ENCODE measurements at regions not wholly inside any gene's neighbourhood (a gene's known extent, or its start where the extent isn't known, plus 50 kb on each side); places are given as distances from the start of the nearest gene placed in this dataset.

- no peak for DNase-seq (ENCODE audit: low spot score)
Measured at GRCh38 chr15:70347321-70348225, 249.9 kb upstream of the TLE3 start.

GRCh38 chr15:70345251-70346019, 247.7 kb upstream of the TLE3 start:
- DNase-seq (ENCODE audit: low spot score), result no peak

- no peak for DNase-seq (ENCODE audit: low spot score)
Measured at GRCh38 chr15:70344666-70345065, 246.9 kb upstream of the TLE3 start.

- DNase-seq (ENCODE audit: low spot score), result no peak
Measured at GRCh38 chr15:70343961-70344621, 246.4 kb upstream of the TLE3 start.

GRCh38 chr15:70342554-70343548, 245.1 kb upstream of the TLE3 start:
- DNase-seq (ENCODE audit: low spot score), result no peak

GRCh38 chr15:70342141-70342540, 244.4 kb upstream of the TLE3 start:
- DNase-seq (ENCODE audit: low spot score), result no peak

GRCh38 chr15:70341566-70341965, 243.8 kb upstream of the TLE3 start:
- no peak for DNase-seq (ENCODE audit: low spot score)

GRCh38 chr15:70340494-70340870, 242.8 kb upstream of the TLE3 start:
- DNase-seq (ENCODE audit: low spot score), result no peak

- peak; percentile 50 for DNase-seq (ENCODE audit: low spot score)
Measured at GRCh38 chr15:70339571-70340493, 242.1 kb upstream of the TLE3 start.

- DNase-seq (ENCODE audit: low spot score), result no peak
Measured at GRCh38 chr15:70337277-70338186, 239.8 kb upstream of the TLE3 start.

GRCh38 chr15:70336425-70337009, 238.8 kb upstream of the TLE3 start:
- DNase-seq (ENCODE audit: low spot score), result no peak

- no peak for DNase-seq (ENCODE audit: low spot score)
Measured at GRCh38 chr15:70334286-70334685, 236.6 kb upstream of the TLE3 start.

- no peak for DNase-seq (ENCODE audit: low spot score)
Measured at GRCh38 chr15:70329179-70329578, 231.5 kb upstream of the TLE3 start.

- no peak for DNase-seq (ENCODE audit: low spot score)
Measured at GRCh38 chr15:70328679-70329115, 231.0 kb upstream of the TLE3 start.

GRCh38 chr15:70327856-70328678, 230.3 kb upstream of the TLE3 start:
- peak; percentile 89 for DNase-seq (ENCODE audit: low spot score)

- no peak for DNase-seq (ENCODE audit: low spot score)
Measured at GRCh38 chr15:70327328-70327855, 229.7 kb upstream of the TLE3 start.

Measured in AG20443 (cell line).